ENCODE measurements at regions not wholly inside any gene's neighbourhood (a gene's known extent, or its start where the extent isn't known, plus 50 kb on each side); places are given as distances from the start of the nearest gene placed in this dataset.

- no peak for TF ChIP-seq CTCF (IDR thresholded peaks at IDR 0.05)
- TF ChIP-seq POLR2A (IDR thresholded peaks at IDR 0.05), result no peak
- TF ChIP-seq POLR2AphosphoS5 (IDR thresholded peaks at IDR 0.05), result no peak
- no peak for TF ChIP-seq EP300 (IDR thresholded peaks at IDR 0.05; ENCODE audit: low read depth)
Observed at GRCh38 chr1:169001353-169001752, 105.1 kb upstream of the ATP1B1 start.

Measured in transverse colon (tissue), 4 donors.